Keratinocyte (primary cell): ENCODE measurements at regions not wholly inside any gene's neighbourhood (a gene's known extent, or its start where the extent isn't known, plus 50 kb on each side); places are given as distances from the start of the nearest gene placed in this dataset.

ENCODE experiments used
- EZH2 ChIP-seq: IDR thresholded peaks from one replicate; pipeline ENCODE4 v1.6.1; 2012; ENCODE audit warnings: inconsistent platforms, mild to moderate bottlenecking, low read length, moderate library complexity
- TF ChIP-seq, protein P1 (sequence below), 3 experiments: IDR thresholded peaks in 1 of 3; conservative IDR thresholded peaks in 1 of 3; optimal IDR thresholded peaks in 1 of 3; 2 replicates in 2 of 3; 3 replicates in 1 of 3; pipeline versions ENCODE3 to v1.5.1; 2011; ENCODE audit warnings: low read length in 3 of 3, mild to moderate bottlenecking in 3 of 3, moderate library complexity in 2 of 3, control low read depth in 1 of 3, inconsistent platforms in 1 of 3; ENCODE audit not compliant: insufficient read depth in 2 of 3; ENCODE audit errors: extremely low read depth in 1 of 3

DNA sequence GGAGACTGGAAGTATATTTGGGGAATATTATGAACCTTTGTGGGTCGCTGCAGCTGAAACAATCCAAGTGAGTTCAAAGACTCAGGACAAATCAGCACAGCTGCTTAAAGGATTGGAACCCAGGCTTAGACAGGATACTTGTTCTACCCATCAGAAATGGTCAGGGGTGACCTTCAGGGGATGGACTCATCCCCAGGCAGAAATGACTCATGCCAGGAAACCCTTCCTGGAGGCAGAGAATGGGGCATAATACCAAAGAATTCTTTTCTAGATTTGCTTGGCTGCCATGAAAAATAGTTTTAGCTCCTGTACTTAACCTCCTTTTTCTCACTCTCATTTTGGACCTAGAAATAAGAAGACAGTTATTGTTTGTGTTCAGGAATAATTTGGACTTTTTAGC lies 425.5 kb downstream of the TSN start:
- TF ChIP-seq EZH2: no peak
- TF ChIP-seq, protein P1, sequence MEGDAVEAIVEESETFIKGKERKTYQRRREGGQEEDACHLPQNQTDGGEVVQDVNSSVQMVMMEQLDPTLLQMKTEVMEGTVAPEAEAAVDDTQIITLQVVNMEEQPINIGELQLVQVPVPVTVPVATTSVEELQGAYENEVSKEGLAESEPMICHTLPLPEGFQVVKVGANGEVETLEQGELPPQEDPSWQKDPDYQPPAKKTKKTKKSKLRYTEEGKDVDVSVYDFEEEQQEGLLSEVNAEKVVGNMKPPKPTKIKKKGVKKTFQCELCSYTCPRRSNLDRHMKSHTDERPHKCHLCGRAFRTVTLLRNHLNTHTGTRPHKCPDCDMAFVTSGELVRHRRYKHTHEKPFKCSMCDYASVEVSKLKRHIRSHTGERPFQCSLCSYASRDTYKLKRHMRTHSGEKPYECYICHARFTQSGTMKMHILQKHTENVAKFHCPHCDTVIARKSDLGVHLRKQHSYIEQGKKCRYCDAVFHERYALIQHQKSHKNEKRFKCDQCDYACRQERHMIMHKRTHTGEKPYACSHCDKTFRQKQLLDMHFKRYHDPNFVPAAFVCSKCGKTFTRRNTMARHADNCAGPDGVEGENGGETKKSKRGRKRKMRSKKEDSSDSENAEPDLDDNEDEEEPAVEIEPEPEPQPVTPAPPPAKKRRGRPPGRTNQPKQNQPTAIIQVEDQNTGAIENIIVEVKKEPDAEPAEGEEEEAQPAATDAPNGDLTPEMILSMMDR (optimal IDR thresholded peaks at IDR 0.05 in 1 of 3, IDR thresholded peaks at IDR 0.05 in 1 of 3, conservative IDR thresholded peaks at IDR 0.05 in 1 of 3; ENCODE audit: extremely low read depth in 1 of 3, insufficient read depth in 2 of 3, low read length in 3 of 3): no peak
